Left ventricle myocardium superior (tissue), 1 donor: ENCODE measurements at regions not wholly inside any gene's neighbourhood (a gene's known extent, or its start where the extent isn't known, plus 50 kb on each side); places are given as distances from the start of the nearest gene placed in this dataset.
A peak's percentile ranks its signal among the peaks of the same experiment; 100 is the strongest.
"Not testable (repeated sequence)": the region's sequence is repeated elsewhere in the genome, so short reads cannot be mapped to it uniquely, and the experiment has no call there.

Source experiments
- ATAC-seq: fragments of 200-7000 bp; cut with Tn5 transposase; one replicate; pipeline ENCODE4 v1.9.1; 2020; ENCODE audit warnings: mild to moderate bottlenecking, moderate library complexity
- DNase-seq: peaks from one replicate; pipeline ENCODE4 v3.0.0-alpha.2; 2020
- intact Hi-C: fragments of 100-400 bp; cut with micrococcal nuclease; formaldehyde crosslinking; loops from one replicate; pipeline ENCODE4 v1.11.0; 2022
- donor health status: DM: no; HTN: yes; CAD: no; lungs with severe emphysema.

DNA sequence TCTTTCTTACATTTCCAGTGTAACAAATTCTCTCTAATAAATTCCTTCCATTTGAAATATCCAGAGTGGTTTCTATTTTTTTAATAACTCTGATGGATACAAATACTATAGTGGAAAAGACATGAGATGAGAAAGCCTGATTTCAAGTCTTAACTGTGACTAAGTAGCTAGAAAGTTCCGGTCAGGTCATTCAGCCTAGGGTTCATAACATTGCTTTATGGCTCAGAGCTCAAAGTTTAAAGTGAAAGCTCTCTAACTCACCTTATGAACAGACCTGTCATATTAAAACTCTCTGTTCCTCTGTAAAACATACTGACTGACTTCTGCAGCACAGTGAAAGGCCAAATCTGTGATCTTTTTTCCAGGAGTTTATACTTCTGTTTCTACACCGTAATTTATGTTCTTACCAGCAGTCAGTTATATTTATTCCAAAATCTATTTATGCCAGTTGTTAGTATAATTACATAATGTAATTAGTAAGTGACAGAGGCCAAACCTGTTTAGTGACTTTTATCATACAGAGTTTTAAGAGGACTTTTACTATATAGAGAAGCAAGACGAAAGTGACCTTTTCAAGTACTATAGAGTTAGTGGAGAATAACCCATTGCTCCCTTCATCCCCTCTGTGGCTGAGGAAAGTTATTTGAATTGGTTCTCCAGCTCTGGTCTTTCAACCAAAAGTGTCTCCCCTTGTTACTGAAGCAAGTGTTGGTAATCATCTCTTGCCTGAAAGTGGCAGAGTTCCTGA, 118.8 kb upstream of the PDE1A start:
- no peak for ATAC-seq
- no peak for DNase-seq
- intact Hi-C loops: loop anchor here (10.0 kb wide), 1 partner anchor 109 kb away; no protein-coding TSS in a partner anchor

DNA sequence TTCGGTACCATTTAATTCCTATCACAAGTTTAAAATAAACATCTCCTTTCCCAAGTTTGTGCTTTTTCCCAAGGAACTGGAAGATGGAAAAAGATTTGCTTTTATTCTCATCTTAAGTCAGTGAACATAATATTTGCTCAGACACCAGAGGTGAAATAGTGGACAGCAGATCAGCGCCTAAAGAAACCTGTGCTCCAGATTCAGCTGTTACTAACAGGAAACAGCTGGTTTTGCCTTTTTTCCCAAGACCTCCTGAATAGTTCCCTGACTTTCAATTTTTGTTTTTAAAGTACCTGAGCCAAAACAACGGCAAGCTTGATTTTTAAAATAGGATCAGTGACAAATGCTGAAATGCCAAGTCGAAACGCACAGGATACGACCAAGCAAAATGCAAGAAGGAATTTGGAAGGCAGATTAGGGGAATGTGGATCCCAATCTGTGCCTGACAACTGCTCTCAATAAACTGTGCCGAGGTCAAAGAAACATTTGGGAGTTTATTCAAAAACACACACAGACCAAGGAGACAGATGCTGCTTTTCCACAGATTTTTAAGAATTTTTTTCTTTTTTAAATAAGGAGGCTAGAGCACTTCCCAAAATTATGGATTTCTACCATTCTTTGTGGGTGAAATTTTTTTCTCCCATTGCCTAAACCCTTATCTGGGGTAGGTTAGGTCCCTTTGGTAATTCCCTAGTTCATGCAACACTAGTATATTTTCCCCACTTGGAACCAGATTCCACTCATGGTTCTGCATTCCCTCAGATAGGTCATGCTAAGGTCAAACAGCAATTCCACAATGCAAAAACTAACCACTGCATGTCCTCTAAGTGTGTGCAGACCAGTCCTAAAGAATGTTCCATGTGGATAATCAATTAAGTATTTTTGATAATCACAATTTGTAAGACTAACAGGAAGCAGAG, 121.5 kb upstream of the PDE1A start:
- ATAC-seq (peak; percentile 75), DNase-seq (no peak)

DNA sequence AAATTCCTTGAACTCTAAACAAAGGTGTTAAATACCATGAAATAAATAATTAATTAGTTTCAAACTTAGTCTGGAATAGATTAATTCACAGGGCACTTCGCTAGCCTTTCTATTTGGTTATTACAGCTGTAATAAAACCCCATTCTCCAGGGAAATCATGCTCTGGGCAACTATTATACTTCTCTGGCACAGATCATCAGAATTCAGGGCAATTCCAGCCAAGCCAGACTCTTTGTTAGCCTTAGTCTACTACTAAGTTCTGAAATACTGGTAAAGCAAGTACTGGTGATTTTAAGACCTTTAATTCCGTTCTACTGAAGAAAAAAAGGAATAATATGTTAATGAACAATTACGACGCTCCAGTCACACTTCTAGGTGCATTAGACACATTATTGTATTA, 123.4 kb upstream of the PDE1A start:
- DNase-seq: no peak
- intact Hi-C loops: no loop called here
- ATAC-seq: no peak

More for the DNA sequence above, 121.5 kb upstream of the PDE1A start:
- intact Hi-C loops: loop anchor here (10.0 kb wide), 1 partner anchor 107 kb away; no protein-coding TSS in a partner anchor

DNA sequence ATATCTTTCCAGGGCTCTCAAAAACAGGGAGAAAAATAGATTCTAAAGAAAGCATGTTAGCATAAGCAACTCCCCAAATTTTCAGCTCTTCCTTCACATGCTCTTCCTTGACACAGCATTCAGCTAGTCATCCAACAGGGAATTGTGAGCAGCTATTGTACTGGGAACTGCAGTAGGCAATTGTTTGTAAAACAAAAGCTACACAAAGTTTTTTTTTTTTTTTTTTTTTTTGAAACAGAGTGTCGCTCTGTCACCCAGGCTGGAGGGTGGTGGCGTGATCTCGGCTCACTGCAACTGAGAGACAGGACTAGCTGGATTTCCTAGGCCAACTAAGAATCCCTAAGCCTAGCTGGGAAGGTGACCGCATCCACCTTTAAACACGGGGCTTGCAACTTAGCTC, 125.4 kb upstream of the PDE1A start:
- ATAC-seq, intact Hi-C loops, DNase-seq: not testable (repeated sequence)

DNA sequence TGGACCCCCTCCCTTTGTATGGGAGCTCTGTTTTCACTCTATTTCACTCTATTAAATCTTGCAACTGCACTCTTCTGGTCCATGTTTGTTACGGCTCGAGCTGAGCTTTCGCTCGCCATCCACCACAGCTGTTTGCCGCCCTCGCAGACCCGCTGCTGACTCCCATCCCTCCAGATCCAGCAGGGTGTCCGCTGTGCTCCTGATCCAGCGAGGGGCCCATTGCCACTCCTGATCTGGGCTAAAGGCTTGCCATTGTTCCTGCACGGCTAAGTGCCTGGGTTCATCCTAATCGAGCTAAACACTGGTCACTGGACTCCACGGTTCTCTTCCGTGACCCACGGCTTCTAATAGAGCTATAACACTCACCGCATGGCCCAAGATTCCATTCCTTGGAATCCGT, 125.9 kb upstream of the PDE1A start:
- intact Hi-C loops, DNase-seq, ATAC-seq: not testable (repeated sequence)

DNA sequence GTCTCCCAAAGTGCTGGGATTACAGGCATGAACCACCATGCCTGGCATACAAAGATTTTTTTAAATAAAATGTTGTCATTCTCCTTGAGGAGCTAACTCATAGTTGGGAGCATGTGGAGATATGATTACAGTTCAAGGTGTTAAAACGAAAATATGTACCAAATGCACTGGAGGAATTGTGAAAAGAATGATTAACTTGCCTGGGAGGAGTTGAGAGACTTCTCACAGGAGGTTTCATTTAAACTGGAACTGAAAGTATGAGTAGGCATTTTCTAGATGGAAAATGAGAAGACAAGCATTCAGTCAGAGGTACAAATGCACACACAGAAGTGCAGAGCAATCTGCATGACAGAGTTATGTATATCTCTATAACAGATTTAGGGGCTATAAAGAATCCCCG, 126.6 kb upstream of the PDE1A start:
- no peak for DNase-seq
- intact Hi-C loops: no loop called here
- ATAC-seq: no peak

DNA sequence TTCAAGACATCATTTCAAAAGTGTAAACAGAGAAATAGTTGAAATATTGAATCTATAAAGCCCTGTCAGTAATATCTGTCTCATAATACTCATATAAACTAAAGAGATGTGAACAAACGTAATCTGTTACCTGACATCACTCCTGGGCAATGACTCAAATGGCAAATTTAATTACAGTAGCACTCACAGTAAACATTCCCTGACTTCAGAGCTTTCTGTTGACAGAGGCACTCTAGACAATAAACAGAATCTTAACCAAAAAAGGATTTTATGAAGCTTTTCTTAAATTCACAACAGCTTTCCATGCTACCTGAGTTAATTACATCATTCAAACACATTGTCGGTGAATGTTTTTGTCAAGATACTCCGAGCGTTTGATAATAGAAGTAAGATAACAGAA, 128.1 kb upstream of the PDE1A start:
- no peak for ATAC-seq
- intact Hi-C loops: no loop called here
- no peak for DNase-seq

DNA sequence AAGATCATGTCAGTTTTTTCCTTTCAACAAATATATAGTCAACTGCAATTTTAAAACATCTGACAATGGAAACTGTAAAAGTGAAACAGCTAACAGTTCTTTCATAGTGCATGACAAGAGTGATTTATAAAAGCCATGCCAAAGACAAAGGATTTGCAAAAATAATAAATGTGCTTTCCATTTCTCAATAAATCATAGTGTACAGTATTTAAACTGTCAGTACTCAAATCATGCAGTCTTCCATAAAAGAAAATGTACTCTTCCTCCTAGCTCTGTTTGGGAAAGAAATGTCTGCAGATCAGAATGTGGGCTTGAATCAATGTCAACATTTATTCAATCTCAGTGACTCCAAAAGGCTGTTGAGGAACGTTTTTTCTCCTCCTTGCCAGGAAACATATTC, 131.7 kb upstream of the PDE1A start:
- intact Hi-C loops: no loop called here
- no peak for DNase-seq
- ATAC-seq: no peak

DNA sequence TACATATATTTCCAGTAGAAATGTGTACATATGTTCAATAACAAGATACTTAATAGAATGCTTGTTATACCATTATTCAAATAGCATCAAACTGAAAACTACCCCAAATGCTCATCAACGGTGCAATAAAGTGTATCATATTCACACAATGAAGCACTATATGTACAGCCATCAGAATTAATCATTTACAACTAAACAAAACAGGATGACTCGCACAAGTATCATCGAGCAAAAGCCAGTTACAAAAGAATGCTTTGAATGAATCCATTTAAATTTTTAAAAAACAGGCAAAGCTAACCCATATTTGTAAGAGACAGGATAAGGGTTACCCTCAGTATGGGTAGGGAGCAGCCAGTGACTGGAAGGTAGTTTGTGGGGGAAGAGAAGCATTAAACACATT, 132.8 kb upstream of the PDE1A start:
- no peak for DNase-seq

DNA sequence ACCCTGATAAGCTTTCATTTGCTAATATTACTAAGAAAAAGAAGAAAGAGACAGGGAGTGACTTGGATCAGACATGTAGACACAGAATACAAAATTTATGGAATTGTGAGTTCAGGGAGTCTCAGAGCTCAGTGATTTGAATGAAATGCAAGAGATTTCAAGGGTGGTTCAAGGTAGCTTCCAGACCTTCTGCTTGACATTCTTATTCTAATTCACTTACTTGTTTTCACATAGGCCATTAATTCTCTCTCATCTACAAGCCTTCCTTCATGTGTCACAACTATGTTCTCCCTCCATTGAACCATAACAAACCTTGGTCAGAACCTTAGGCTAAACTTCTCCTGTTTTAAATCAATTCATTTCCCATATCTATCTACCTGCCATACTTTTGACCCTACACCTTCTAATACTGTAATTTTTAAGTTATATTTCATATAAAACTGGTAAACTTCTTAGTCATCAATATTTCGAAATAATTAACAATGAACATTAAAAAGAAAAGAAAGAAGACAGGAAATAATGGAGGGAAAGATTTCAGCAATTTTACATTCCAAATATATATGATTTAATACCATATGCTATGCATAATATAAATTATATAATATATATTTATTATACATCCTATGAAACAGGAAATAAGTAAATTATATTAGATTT, 139.2 kb upstream of the PDE1A start:
- DNase-seq: no peak
- no peak for ATAC-seq
- intact Hi-C loops: no loop called here

More for the DNA sequence above, 132.8 kb upstream of the PDE1A start:
- ATAC-seq: no peak
- intact Hi-C loops: no loop called here

DNA sequence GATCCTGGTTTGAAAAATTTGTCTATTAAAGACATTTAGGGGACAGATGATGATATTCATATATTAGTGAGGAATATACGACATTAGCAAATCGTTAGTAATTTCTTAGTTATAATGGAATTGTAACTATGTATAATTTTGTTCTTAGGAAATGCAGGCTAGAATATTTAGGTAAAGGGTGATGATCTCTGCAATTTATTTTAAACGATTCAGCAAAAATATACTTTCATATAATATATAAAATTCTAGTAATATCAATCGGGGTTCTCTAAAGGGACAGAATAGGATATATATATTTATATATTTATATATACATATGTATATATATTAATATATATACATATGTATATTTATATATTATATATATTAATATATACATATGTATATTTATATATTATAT, 142.5 kb upstream of the DNAJC10 start:
- intact Hi-C loops: no loop called here
- DNase-seq: no peak
- ATAC-seq: no peak

DNA sequence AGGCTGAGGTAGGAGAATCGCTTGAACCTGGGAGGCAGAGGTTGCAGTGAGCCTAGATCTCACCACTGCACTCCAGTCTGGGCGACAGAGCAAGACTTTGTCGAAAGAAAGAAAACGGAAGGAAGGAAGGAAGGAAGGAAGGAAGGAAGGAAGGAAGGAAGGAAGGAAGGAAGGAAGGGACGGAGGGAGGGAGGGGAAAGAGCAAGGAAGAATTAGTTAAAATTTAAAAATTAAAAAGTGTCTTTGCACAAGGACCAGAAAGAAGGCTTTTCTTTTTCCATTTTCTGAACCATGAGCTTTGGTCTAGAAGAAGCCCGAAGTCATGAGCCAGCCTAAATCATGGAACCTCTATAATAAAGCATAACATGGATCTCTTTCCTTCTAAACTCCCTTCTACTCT, 138.2 kb upstream of the DNAJC10 start:
- intact Hi-C loops: no loop called here
- no peak for DNase-seq
- no peak for ATAC-seq

DNA sequence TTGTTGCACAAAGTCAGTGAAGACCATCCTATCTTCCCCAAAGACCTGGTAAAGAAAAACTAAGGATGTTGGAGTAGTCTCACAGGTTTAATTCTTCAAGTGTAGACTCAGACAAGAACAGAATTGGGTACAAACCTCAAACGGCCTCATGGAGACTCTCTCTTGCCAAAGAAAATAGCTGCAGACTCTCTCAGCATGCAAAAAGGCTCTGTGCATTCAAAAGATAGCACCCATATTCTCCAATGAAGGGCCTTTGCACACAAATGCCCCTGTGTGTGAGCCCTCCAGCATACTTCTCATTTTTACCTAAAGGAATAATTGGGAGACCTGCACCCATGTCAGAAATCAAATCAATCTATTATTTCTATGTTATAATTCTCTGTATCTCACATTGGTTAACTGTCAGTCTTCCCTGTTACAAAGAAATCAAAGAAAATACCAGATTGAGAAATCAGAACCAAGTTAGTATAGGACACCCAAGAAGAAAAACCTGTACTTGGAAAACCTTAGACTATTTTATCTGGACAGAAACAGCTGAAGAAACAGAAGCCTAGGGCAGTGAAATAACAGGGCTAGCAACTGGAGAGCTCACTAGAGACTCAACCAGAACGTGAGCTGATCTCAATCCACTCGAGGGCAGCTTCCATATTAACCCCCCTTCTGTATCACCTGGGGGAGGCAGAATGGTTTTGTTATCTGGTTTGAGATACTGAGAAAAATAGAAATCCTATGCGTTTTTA, 134.7 kb upstream of the DNAJC10 start:
- ATAC-seq (no peak), DNase-seq (no peak)
- intact Hi-C loops: no loop called here

DNA sequence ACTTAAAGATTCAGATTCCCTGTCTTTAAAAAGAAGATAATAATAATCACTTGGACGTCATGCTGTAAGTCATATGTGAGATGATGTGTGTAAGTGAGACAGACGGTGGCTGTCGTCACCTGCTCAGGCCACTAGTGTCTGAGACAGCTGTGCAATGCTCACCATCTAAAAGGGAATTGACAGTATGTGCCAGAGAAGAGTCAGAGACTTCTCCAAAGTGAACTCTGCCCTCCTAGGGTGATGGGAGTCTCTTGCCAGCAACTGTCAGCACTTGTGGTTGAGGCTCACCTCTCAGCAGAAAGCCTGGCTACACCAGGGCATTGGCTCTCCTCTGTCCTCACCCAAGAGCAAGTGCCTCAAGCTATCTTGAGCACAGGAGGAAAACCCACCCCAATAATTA, 131.6 kb upstream of the DNAJC10 start:
- intact Hi-C loops: no loop called here
- DNase-seq (peak; percentile 83), ATAC-seq (peak; percentile 99)

DNA sequence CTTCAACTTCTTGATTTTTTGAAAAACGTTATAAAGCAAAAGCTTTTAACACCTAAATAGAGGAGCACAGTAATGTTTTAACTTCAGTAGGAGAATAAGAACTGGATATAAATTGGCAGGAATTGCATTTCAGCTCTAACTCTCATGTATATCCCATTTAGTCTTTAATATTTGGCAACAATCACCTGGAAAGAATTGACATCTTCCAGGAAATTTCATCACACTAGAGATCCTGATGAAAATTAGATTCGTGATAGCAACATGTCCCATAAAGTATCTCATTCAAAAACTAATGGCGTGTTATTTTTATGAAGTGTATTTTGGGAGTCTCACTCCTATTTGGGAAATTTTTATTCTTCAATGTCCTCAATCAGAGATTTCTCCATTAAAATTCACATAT, 131.1 kb upstream of the DNAJC10 start:
- ATAC-seq (no peak), DNase-seq (no peak)
- intact Hi-C loops: no loop called here

DNA sequence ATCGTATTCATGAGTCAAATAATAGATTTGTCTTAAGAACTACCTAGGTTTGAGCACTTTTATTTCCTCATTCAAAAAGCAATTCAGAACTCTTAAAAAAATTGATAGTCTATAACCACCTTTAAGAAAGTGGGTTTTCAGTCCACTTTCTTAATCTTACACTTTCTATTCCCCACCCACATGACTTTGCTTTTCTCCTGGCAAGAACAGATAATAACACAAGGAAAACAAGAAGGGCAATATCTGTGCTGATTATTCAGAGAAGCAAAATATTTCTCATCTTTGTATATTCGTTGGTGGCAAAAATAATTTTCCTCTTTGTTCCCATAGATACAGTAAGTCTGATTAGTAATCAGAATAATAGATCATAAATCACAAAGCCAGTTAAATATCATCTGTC, 130.6 kb upstream of the DNAJC10 start:
- ATAC-seq: no peak
- intact Hi-C loops: no loop called here
- DNase-seq: no peak

DNA sequence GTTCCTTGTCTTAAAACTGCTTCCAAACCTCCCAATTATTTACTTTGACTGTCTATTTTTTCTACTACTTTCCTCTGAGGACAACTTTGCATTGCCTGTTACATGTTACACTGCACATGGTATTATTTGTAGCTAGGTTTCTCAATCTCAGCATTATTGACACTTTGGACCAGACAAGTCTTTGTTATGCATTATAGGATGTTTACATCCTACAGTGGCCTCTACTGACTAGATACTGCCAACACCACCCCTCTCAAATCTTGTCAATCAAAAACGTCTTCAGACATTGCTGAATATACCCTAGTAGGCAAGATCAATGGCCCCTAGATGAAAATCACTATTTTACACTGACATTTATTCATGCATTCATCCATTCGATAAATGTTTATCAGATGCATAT, 129.6 kb upstream of the DNAJC10 start:
- DNase-seq (no peak), ATAC-seq (no peak)
- intact Hi-C loops: no loop called here

DNA sequence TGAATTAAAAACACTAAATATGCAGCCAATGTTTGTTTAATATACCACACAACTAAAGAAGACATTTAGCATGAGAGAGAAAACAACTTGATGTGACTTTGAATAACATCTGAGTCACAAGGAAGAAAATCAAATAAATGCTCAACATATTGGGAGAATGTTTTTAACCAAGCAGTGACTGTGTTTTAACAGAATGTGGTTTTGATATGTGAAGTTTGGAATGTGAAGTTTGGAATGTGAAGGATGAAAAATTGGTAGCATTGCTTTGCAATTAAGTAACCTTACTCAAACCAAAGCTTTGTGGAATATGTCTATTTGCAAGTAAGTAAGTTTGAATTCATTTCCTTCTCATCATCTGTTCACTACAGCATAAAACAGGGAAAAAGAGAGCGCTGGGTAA, 128.2 kb upstream of the DNAJC10 start:
- DNase-seq: no peak
- no peak for ATAC-seq
- intact Hi-C loops: no loop called here

DNA sequence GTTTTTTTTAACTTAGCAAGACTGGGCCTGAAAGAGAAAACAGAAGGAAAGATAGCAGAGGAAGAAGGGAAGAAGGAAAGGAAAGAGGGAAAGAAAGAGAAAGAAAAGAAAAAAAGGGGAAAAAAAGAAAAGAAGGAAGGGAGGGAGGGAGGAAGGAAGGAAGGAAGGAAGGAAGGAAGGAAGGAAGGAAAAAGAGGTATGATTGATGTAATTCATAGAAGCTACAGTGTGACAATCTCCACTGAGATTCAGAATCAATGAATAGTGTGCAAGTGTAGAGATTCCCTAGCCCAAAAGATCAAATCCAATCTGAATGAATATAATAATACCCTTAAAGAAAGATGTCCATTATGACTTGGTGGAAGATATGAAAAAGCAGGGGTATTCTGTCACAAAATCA, 126.9 kb upstream of the DNAJC10 start:
- ATAC-seq: no peak
- no peak for DNase-seq
- intact Hi-C loops: no loop called here
